ENCODE measurements at regions not wholly inside any gene's neighbourhood (a gene's known extent, or its start where the extent isn't known, plus 50 kb on each side); places are given as distances from the start of the nearest gene placed in this dataset.
"Not testable (repeated sequence)": the region's sequence is repeated elsewhere in the genome, so short reads cannot be mapped to it uniquely, and the experiment has no call there.

DNA sequence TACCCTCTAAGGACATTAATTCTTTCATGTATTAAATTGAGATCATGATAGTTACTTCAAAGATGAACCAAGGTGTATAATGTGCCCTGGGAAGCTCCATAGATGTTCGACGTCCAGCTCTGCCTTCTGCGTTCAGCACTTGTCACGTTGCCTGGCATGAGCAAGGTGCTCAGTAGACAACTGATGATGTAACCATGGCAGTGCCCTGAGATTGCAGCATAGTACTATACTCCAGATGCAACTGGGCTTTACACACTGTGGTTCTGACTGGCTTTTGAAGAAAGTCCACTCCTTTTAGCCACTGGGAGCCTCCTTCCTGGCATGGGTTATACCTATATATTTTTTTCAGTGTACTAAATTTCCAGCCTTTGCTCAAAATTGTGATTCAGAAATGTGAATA lies 355.8 kb upstream of the SORCS1 start:
- no peak for DNase-seq (ENCODE audit: low spot score)

DNA sequence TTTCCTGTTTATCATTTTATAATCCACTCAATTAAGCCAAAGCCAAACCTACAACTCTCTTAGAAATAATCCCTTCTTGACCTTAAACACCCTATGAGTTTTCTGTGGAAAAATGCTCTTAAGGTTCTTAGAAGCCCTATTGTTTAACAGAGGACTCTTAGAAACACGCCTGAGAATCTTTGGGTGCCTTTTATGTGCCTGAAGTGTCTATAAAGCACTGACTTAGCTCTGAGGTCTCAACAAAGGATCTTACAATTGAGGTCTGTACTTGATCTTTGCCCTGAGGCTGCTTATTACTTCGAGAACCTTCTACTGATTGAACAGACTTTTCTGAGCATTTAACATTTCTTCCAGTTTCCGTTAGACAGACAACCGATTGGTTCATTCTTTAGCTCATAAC lies 353.3 kb upstream of the SORCS1 start:
- DNase-seq (ENCODE audit: low spot score): no peak

DNA sequence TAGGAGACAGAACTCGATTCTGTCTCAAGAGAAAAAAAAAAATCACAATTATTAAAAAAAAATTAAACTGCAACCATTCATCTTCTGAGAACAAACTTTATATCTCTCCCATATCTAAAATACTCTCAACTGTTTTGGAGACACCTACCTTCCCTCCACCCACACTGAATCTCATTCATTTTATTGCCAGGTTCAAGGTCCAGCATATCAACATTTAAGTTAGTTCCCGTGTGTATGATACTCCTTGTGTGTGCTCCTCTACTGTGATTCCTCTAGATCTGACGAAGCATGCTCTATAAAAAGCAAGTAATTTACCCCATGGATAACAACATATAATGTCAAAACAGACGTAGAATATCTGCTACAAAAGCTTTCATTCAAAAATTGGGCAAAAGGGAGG lies 351.8 kb upstream of the SORCS1 start:
- no peak for DNase-seq (ENCODE audit: low spot score)

DNA sequence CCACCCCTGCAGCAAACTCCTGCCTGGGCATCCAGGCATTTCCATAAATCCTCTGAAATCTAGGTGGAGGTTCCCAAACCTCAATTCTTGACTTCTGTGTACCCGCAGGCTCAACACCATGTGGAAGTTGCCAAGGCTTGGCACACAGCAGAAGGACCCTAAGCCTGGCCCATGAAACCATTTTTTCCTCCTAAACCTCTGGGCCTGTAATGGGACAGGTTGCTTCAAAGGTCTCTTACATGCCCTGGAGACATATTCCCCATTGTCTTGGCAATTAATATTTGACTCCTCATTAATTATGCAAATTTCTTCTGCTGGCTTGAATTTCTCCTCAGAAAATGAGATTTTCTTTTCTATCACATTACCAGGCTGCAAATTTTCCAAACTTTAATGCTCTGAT lies 339.5 kb upstream of the SORCS1 start:
- not testable (repeated sequence) for DNase-seq (ENCODE audit: low spot score)

DNA sequence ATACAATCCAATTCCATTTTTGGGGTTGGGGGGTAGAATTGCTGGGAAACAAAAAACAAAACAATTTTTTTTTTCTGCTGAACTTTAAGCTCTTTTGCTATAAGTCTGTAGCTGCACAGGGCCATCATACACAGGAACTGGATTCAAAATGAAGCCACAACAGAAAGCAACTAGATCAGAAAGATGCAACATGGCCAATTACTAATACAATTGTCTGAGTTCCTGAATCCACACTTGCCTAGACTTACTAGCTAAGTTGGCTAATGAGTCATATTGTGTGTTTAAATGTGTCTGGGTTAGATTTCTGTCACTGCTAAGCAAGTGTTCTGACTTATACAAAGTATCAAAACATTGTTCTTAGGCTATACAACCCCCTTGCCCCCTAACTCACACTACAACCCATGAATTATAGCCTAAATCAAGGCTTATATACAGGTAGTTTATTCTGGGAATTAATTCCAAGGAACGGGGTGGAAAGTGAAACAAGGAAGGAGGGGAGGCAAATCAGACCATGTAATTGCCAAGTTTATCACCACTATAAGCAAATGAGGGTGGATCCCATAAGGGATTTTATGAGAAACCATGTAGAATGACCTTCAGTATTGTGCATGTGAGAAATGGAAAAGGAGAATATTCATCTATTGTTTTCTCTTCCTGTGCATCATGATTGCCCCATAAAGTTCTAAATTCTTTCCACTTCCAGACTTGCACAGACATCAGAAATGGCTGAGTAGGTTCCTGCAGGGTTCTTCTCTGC lies 337.9 kb upstream of the SORCS1 start:
- peak; percentile 3 for DNase-seq (ENCODE audit: low spot score)

DNA sequence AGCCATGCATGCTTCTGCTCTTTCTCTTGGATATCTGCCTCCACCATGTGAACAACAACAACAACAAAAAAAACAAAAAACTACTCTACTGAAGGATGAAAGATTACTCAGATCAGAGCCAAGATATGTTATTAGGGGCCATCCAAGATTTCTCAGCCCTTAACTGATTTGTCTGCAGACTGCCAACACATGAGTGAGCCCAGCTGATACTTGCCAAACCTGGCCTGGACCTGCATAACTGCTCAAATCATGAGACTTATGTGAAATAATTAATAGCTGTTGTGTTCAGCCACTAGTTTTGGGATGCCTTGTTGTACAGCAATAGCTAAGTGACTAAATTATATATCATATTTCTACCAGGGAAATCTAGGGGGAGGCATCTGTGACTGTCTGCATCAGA lies 334.5 kb upstream of the SORCS1 start:
- DNase-seq (ENCODE audit: low spot score): no peak

DNA sequence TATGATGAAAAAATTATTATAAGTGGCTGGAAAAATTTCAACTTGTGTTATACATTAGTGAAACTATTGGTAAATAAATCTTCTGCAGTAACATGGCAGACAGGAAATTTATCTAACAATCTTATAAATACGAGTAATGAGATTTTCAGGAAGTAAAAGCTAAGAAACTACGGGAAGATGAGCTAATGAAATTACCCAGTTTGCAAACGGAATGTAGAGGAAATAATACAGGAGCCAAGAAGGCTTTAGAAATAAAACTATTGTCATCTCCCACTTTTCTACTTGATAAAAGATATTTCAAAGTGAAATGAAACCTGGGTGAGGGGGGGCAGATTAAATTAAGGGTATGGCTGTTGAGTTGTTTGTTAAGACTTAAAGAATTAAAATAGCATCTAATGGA lies 332.5 kb upstream of the SORCS1 start:
- DNase-seq (ENCODE audit: low spot score): no peak

DNA sequence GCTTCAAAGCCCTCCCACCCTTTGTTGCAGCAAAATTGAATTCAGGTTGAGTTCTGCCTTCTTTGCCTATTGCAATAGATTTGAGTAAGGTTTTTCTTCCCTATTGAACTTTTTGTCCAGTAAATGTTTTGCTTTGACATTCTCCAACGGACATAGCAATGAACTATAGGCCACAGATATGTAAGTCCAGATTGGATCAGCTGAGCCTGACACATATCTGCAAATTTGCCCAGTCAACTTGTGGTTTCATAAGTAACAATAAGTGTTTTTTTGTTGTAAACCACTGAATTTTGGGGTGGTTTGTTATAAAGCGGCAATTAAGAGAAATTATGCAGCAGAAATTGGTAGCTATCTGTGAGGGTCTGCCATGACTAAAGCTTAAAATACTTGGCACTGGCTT lies 332.1 kb upstream of the SORCS1 start:
- no peak for DNase-seq (ENCODE audit: low spot score)

DNA sequence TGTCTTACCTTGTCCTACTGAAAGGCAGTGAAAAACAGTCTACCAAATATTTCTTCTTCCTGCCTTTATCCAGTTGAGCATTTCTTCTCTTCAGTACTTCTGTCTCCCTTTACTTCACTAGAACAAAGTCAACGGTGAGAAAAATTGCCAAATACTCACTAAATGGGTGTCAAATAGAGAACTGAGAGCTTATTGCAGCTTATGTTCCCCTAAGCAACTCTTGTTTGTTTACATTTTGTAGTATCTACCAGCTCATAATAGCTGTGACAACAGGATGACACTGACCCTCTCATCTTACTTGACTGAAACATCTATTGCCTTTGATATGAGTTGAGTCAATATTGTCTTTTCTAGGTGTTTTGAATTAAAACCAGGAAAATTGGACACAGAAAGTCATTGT lies 327.9 kb upstream of the SORCS1 start:
- DNase-seq (ENCODE audit: low spot score): no peak

DNA sequence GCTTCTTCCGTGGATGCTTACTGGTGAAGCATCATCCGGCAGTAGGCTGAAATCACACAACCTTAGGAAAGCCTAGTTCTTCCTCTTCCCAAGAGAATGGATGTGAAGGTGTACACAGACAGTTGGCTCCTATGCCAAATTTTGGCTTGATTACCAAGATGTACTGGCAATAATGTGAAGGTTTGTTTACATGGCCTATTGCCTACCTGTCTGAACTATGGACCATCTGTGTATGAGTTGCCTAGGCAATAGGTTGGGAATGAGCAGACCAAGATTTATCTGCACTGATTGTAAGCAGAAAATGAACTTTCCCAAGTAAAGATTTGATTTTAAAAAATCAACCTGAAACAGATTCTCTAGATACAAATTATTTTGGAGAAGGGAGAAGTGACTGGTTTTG lies 325.9 kb upstream of the SORCS1 start:
- no peak for DNase-seq (ENCODE audit: low spot score)

DNA sequence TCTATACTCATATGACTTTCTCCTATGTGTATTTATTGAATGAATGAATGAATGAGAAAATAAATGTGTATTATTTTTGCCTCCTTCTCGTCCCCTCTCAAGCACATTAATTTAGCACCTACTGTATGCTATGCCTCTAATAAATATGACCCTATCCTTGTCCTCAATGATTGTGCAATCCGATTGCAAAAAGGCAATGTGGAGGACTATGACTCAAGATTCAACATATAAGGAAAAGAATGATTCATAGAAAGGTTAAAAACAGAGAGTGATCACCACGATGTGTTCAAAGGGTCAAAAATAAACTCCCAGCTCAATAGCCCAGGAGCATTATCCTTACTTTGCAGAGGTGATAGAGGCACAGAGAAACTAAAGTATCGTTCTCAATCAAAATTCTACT lies 322.8 kb upstream of the SORCS1 start:
- DNase-seq (ENCODE audit: low spot score): no peak

DNA sequence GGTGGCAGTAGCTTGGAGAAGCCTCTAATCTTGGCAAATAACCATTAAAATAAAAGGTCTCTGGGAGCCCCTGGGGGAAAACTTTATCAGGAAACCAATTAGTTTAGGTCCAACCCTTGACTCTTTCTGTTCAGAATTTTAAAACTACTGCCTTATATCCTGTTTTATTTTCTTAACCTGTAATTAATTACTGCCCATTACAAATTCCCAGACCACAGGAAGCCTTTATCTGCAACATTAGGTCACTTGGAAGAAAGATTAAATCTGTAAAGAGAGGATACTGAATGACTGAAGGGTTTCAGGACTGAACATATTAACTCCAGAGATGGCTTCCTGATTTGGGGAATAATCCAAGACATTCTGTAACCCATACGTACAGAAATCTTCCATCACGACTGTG lies 320.5 kb upstream of the SORCS1 start:
- no peak for DNase-seq (ENCODE audit: low spot score)

DNA sequence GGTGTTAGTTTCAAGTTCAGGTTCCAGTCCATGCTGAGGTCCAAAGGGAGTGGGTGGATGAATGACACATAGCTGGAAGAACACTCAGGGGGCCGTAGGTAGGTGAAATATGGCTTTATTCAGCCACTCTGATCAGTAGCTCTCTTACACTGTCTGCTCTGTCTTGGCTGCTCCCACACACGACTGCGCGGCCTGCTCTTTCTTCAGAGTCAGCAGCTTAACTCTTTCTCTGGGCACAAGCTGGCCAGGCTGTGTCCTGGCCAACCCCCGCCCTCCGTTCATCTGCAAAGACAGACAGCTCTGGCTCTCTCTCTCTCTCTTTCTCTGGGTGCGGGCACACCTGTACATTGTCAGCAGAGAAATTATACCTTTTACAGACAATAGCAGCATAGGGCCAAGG lies 317.4 kb upstream of the SORCS1 start:
- DNase-seq (ENCODE audit: low spot score): no peak

DNA sequence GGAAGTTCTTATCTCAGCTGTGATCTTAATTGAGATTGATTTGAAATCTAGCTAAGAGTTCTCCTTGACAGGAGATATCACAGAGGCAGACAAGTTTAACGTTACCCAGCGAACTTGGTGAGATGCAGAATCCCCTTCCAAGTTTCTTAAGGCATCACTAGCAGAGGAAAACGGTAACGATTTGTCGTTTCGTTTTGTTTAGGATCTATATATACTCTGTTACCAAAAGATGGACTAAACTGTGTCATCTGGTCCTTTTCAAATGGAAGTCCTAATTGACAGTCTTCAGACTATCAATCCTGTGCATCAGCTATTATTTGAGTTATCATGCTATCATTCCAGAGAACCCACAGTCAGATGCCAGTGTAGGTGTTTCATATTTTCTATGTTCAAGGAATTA lies 316.7 kb upstream of the SORCS1 start:
- no peak for DNase-seq (ENCODE audit: low spot score)

DNA sequence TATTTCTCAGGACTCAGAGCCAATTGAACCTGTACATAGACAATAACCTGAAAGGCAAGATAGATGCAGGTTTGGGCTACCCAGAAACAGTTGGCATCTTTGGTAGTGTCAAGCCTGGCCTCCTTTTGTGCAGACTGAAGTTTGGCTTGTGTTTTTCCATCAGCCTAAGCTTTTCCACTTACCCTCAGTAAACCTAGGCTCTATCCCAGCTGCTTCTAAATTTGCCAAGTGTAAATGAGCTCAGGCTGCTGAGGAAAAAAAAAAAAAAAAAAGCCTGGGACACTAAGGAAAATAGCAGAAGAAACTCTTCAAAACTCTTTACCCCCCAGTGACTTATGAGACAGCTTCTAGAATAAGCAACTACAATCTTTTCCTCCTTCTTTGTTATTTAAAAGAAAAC lies 316.3 kb upstream of the SORCS1 start:
- DNase-seq (ENCODE audit: low spot score): no peak

DNA sequence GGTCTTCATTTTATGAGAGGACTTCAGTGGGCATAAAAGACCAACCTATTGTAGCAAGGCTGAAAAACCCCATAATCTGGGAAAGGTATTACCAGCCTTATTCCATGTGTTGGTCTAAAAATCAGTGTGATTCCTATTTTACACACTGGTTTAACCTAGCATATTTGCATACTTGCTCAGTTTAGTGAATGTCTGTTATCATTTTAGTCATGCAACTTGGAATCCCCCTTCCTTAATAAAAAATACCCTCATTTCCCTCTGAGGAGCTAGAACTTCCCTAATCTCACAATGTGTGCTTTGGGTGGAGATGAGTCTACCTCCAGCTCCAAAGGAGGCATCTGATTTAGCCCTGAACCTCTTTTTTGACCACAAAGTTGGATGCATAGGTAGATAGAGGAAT lies 312.8 kb upstream of the SORCS1 start:
- no peak for DNase-seq (ENCODE audit: low spot score)

DNA sequence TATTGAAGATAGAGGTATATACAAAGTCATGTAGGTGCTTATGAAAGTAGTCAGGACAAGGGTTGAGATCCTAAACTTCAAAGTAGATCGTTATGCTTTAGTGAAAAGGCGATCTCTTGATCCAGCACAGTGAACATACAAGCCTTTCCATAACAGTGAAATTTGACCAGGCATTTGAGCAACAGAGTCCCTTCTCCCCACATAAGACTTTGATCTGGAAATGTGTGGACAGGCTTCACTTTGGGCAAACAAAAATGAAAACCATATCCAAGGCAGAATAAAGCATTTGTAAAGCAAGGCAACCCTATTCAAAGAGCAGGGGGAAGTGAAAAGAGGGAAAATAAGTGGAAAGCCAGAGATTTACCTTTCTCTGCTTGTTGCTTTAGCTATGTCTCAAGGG lies 311.9 kb upstream of the SORCS1 start:
- DNase-seq (ENCODE audit: low spot score): no peak

DNA sequence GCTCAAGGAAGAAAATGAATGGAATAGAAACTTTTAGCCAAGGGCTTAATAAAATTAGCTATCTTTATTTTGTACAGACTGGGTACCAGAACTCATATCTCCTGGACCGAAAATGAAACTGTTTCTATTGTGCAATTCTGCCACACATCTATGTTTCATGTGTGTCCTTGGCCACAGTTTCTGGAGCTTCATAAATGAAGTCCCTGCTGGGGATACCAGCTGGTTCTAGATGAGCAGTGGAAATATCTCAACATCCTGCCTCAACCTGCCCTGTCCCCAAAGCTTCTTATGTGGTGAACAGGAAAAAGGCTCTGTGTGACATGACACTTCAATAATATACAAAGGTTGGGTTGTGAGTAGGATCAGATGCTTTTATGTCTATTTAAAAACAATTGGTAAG lies 310.1 kb upstream of the SORCS1 start:
- no peak for DNase-seq (ENCODE audit: low spot score)

DNA sequence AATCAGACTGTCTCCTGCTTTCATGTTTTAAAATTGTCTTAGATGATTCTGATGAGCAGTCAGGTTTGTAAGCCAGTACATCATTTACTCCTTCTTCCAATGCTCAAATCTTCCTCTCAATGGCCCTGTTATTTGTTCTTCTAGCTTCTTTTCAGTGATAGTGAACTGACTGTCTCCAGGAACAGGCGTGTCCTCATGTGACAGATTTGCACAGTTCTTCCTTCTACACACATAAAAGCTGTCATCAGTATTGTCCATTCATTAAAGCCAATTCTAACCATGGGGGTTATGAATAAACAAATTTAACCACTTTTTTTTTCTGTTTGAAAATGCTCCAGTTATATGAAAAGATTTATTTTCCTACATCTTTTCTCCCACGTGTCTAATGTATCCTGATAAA lies 308.7 kb upstream of the SORCS1 start:
- DNase-seq (ENCODE audit: low spot score): no peak

DNA sequence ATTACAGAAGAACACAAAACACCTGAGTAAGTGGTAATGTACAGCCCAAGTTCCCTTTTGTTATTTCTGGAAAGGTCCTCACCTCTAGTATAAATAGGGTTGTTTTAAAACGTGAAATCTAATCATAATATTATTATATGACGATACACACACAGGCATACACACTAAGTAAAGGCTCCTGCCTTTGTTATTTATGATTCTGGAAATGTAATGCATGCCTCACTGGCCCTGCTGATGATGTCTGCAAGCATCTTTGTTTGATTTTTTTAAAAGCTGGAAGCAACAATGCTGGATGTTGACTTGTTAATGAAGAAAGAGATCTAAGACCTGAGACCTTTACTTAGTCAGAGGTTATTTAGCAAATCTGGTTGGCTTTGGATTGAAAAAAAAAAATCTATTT lies 307.4 kb upstream of the SORCS1 start:
- DNase-seq (ENCODE audit: low spot score): no peak

DNA sequence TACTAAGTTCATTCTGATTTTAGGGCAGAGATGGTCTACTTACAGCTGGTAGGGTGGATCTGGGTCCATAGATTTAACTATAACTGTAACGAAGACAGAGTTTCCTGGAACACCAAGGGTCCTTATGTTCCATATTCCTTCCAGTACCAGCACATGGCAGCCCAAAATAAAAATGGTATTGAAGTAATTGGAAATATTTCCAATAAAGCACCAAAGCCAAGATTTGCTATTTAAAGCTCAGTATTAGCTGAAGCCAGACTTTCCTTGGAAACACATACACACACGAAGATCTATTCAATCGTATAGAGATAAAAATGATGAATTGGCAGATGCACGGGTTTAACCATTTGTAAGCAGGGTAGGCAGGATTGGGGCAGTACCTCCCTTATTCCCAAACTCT lies 289.1 kb upstream of the SORCS1 start:
- no peak for DNase-seq (ENCODE audit: low spot score)

DNA sequence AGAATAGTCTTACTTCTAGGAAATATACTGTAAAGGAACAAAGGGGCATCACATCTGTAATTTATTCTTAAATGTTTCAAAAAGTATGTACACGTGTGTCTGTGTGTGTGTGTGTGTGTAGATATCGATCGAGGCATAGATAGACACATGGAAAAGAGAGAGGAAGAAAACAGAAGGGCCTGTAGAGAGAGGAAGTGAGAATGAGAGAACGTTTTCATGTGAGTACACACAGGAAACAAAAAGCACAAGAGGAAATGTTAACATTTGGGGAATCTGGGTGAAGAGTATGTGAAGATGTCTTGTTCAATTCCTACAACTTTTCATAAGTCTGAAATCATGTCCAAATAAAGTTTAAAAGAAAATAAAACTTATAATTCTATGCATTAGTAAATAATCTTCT lies 286.5 kb upstream of the SORCS1 start:
- DNase-seq (ENCODE audit: low spot score): no peak

DNA sequence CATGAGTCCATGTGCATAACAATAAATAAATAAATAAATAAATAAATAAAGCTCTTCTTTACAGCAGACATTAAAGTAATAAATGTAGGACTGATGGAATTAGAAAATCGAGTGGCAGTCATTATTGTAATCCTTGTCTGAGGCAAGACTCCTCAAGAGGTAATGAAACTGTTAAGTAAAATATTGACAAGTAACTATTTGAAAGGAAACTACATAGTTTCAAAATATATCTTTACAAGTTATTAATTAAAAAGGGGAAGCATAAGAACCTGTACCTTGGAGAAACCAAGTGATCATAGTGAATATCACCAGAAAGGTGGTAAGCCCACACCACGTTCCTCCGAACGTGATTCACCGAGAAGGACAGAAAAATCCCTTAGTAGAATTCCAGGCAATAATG lies 285.6 kb upstream of the SORCS1 start:
- no peak for DNase-seq (ENCODE audit: low spot score)

DNA sequence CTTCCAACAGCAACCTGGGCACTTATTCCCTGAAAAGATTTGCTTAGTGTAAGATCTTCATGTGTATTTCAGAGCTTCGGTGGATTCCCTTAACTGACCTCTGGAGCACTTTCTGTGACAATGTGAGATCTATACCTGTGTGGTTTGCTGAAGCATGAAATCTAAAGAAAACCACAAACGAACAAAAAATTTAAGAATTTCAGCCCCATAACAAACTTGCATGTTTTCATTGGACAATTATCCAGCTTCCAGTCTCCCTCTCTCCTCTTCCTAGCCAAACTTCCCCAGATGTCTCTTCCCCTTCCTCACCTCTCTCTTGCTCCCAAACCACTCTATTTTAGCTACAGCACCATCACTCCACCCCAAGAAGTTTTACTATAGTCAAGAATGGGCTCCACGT lies 279.9 kb upstream of the SORCS1 start:
- no peak for DNase-seq (ENCODE audit: low spot score)

DNA sequence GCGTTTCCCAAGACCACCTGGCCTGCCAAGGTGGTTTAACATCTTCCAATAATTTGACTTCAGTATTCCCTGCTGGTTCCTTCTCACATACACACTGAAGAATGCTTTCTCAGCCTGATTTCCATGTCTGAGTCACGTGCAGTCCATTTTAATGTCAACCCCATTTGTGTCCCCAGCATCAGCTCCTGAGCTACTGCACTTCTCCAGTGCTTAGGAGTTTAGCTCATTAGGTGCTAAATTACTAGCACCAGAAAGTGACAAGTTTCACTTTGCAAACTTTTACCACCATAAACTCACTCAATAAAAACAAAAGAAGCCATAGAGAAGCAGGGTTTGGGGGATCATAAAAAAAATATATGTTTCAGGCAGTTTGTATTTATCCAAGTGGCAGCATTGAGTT lies 279.3 kb upstream of the SORCS1 start:
- no peak for DNase-seq (ENCODE audit: low spot score)

All from kidney tubule cell (primary cell).